GM23338 (cell line): ENCODE measurements at regions not wholly inside any gene's neighbourhood (a gene's known extent, or its start where the extent isn't known, plus 50 kb on each side); places are given as distances from the start of the nearest gene placed in this dataset.

Experiments
- ATAC-seq: fragments of 200-7000 bp; cut with Tn5 transposase; 3 replicates; pipeline ENCODE4 v1.9.1; 2020
- DNase-seq: peaks from one replicate; pipeline ENCODE4 v3.0.0-alpha.2; 2015; ENCODE audit warnings: low spot score
- H2AFZ ChIP-seq: fragments of 200-600 bp; sonication (generic); 2 replicates; pipeline ENCODE4 v1.8.0; 2016; ENCODE audit warnings: antibody characterized with exemption, mild to moderate bottlenecking, moderate library complexity
- H3F3A ChIP-seq: fragments of 200-600 bp; sonication (generic); replicated peaks from 2 replicates; pipeline ENCODE4 v1.8.0; 2017; ENCODE audit warnings: antibody characterized with exemption, mixed run types, low read depth
- H3K27ac ChIP-seq: fragments of 200-600 bp; sonication (generic); 2 replicates; pipeline ENCODE4 v1.6.1; 2016; ENCODE audit warnings: low read depth
- H3K27me3 ChIP-seq: fragments of 200-600 bp; sonication (generic); 2 replicates; pipeline ENCODE4 v1.8.0; 2016; ENCODE audit warnings: mild to moderate bottlenecking, mixed run types, moderate library complexity; ENCODE audit not compliant: insufficient read depth
- H3K36me3 ChIP-seq: fragments of 200-600 bp; sonication (generic); 2 replicates; pipeline ENCODE4 v1.8.0; 2016; ENCODE audit warnings: mild to moderate bottlenecking; ENCODE audit not compliant: insufficient read depth
- H3K4me1 ChIP-seq: fragments of 200-600 bp; sonication (generic); 2 replicates; pipeline ENCODE4 v1.8.0; 2016; ENCODE audit warnings: mild to moderate bottlenecking, moderate library complexity; ENCODE audit not compliant: insufficient read depth
- H3K4me2 ChIP-seq: fragments of 200-600 bp; sonication (generic); 2 replicates; pipeline ENCODE4 v1.7.1; 2017; ENCODE audit warnings: mixed run types
- H3K4me3 ChIP-seq: fragments of 200-600 bp; sonication (generic); 2 replicates; pipeline ENCODE4 v1.6.1; 2016; ENCODE audit warnings: mixed run types
- H3K79me2 ChIP-seq: fragments of 200-600 bp; sonication (generic); replicated peaks from 2 replicates; pipeline ENCODE4 v1.8.0; 2017; ENCODE audit warnings: mild to moderate bottlenecking; ENCODE audit not compliant: insufficient read depth
- H3K9me2 ChIP-seq: fragments of 200-600 bp; sonication (generic); 2 replicates; pipeline ENCODE4 v1.8.0; 2017; ENCODE audit not compliant: insufficient read depth
- H4K20me1 ChIP-seq: fragments of 200-600 bp; sonication (generic); replicated peaks from 2 replicates; pipeline ENCODE4 v1.8.0; 2017; ENCODE audit warnings: mild to moderate bottlenecking; ENCODE audit not compliant: insufficient read depth
- H3K27ac Mint-ChIP-seq: 2 replicates; pipeline ENCODE4 v1.8.0; 2020; ENCODE audit warnings: inconsistent platforms, mild to moderate bottlenecking, moderate library complexity, mixed read lengths
- H3K27me3 Mint-ChIP-seq: 3 replicates; pipeline ENCODE4 v1.8.0; 2022; ENCODE audit warnings: low read depth, mild to moderate bottlenecking, moderate library complexity, mixed read lengths, inconsistent platforms; ENCODE audit not compliant: insufficient read depth, poor library complexity
- H3K36me3 Mint-ChIP-seq: 3 replicates; pipeline ENCODE4 v1.8.0; 2021; ENCODE audit warnings: low read depth, mild to moderate bottlenecking, inconsistent platforms, moderate library complexity, mixed read lengths
- H3K4me1 Mint-ChIP-seq: 3 replicates; pipeline ENCODE4 v1.8.0; 2020; ENCODE audit warnings: mild to moderate bottlenecking, inconsistent platforms, mixed read lengths
- H3K4me3 Mint-ChIP-seq: 3 replicates; pipeline ENCODE4 v1.8.0; 2021; ENCODE audit warnings: moderate library complexity, mild to moderate bottlenecking, inconsistent platforms, mixed read lengths
- H3K9me3 Mint-ChIP-seq: 3 replicates; pipeline ENCODE4 v1.8.0; 2020; ENCODE audit warnings: moderate library complexity, mild to moderate bottlenecking, inconsistent platforms, mixed read lengths
- CREB1 ChIP-seq: fragments of 250-450 bp; sonication (Bioruptor Pico); IDR thresholded peaks from 2 replicates; pipeline ENCODE4 v1.5.0; 2020; ENCODE audit warnings: low read depth, mild to moderate bottlenecking, moderate library complexity
- EZH2 ChIP-seq: fragments of 200-600 bp; sonication (generic); IDR thresholded peaks from one replicate; pipeline ENCODE4 v1.8.0; 2017; ENCODE audit warnings: antibody characterized with exemption, mild to moderate bottlenecking, low read depth; ENCODE audit not compliant: unreplicated experiment
- JUNB ChIP-seq: IDR thresholded peaks from one replicate; pipeline ENCODE4 v1.6.1; 2016; ENCODE audit warnings: antibody characterized with exemption; ENCODE audit not compliant: unreplicated experiment
- NANOG ChIP-seq: IDR thresholded peaks from 2 replicates; pipeline ENCODE4 v1.6.1; 2016; ENCODE audit warnings: antibody characterized with exemption, borderline replicate concordance
- POLR2AphosphoS5 ChIP-seq: IDR thresholded peaks from 2 replicates; pipeline ENCODE4 v1.6.1; 2016; ENCODE audit warnings: antibody characterized with exemption, low read depth
- REST ChIP-seq: IDR thresholded peaks from one replicate; pipeline ENCODE4 v1.6.1; 2018; ENCODE audit warnings: antibody characterized with exemption; ENCODE audit not compliant: unreplicated experiment
- ZNF114 ChIP-seq: fragments of 250-450 bp; sonication (Bioruptor Pico); IDR thresholded peaks from 2 replicates; pipeline ENCODE4 v1.5.0; 2020; ENCODE audit warnings: mild to moderate bottlenecking, moderate library complexity
- ZNF331 ChIP-seq: fragments of 250-450 bp; sonication (Bioruptor Pico); IDR thresholded peaks from 2 replicates; pipeline ENCODE4 v1.5.0; 2020; ENCODE audit warnings: low read depth, mild to moderate bottlenecking, moderate library complexity
- TF ChIP-seq, protein P1 (sequence below), 2 experiments: fragments of 200-600 bp in 1 of 2; sonication (generic) in 1 of 2; conservative IDR thresholded peaks; 2 replicates each; pipeline versions ENCODE4 v1.5.1 to v1.6.1; 2016 to 2017; ENCODE audit warnings: antibody characterized with exemption in 2 of 2, low read depth in 2 of 2, mild to moderate bottlenecking in 2 of 2, moderate library complexity in 1 of 2

DNA sequence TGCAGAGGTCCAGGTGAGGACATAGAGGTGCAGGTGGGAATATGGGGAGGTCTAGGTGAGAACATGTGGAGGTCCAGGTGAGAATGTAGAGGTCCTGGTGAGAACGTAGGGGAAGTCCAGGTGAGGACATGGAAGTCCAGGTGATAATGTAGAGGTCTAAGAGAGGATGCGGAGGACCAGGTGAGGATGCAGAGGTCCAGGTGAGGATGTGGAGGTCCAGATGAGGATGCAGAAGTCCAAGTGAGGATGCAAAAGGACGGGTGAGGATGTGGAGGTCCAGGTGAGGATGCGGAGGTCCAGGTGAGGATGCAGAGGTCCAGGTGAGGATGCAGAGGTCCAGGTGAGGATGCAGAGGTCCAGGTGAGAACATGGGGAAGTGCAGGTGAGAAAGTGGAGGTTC lies 133.8 kb downstream of the MRPL36 start (continued):
- TF ChIP-seq CREB1 (CRISPR knock-in tag) = no peak
- no peak for TF ChIP-seq ZNF114 (CRISPR knock-in tag)
- TF ChIP-seq, protein P1, sequence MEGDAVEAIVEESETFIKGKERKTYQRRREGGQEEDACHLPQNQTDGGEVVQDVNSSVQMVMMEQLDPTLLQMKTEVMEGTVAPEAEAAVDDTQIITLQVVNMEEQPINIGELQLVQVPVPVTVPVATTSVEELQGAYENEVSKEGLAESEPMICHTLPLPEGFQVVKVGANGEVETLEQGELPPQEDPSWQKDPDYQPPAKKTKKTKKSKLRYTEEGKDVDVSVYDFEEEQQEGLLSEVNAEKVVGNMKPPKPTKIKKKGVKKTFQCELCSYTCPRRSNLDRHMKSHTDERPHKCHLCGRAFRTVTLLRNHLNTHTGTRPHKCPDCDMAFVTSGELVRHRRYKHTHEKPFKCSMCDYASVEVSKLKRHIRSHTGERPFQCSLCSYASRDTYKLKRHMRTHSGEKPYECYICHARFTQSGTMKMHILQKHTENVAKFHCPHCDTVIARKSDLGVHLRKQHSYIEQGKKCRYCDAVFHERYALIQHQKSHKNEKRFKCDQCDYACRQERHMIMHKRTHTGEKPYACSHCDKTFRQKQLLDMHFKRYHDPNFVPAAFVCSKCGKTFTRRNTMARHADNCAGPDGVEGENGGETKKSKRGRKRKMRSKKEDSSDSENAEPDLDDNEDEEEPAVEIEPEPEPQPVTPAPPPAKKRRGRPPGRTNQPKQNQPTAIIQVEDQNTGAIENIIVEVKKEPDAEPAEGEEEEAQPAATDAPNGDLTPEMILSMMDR (conservative IDR thresholded peaks at IDR 0.05; ENCODE audit: low read depth in 2 of 2) = no peak
- TF ChIP-seq NANOG = no peak
- no peak for TF ChIP-seq ZNF331
- TF ChIP-seq JUNB = no peak
- TF ChIP-seq POLR2AphosphoS5 = no peak

- Histone ChIP-seq H2AFZ (no peak overlapping the region), H3K79me2 (no peaks in the 10 kb centered on the region), H4K20me1 (no peaks in the 10 kb centered on the region), H3K36me3 (no peaks in the 10 kb centered on the region), H3K4me3 (no peak overlapping the region), H3K4me2 (no peak overlapping the region), H3K4me1 (peaks cover 6% of the 10 kb centered on the region; the same call in 1 of the 2 replicates), H3K27ac (no peak overlapping the region), H3K9me2 (peaks cover 5% of the 10 kb centered on the region; the same call in 1 of the 2 replicates), H3K27me3 (peaks cover 26% of the 10 kb centered on the region), H3F3A (no peaks in the 10 kb centered on the region)
- Mint-ChIP-seq H3K27me3 (peaks cover 35% of the 10 kb centered on the region), H3K27ac (no peak overlapping the region), H3K36me3 (no peaks in the 10 kb centered on the region; the same call in 2 of the 3 replicates), H3K4me1 (peaks cover 17% of the 10 kb centered on the region), H3K4me3 (no peak overlapping the region), H3K9me3 (peaks cover 3% of the 10 kb centered on the region; the same call in 2 of the 3 replicates)
- TF ChIP-seq CREB1 (CRISPR knock-in tag) = no peak
- TF ChIP-seq REST = no peak
- TF ChIP-seq EZH2 = no peak
- TF ChIP-seq, protein P1 (conservative IDR thresholded peaks at IDR 0.05; ENCODE audit: low read depth in 2 of 2) = no peak
- no peak for TF ChIP-seq NANOG
- ATAC-seq (no peak), DNase-seq (no peak)
Observed at GRCh38 chr5:1665231-1665630, 134.4 kb downstream of the MRPL36 start.
